SH-SY5Y (cell line): ENCODE measurements at regions not wholly inside any gene's neighbourhood (a gene's known extent, or its start where the extent isn't known, plus 50 kb on each side); places are given as distances from the start of the nearest gene placed in this dataset.

Source experiments
- GATA2 ChIP-seq: IDR thresholded peaks from 2 replicates; pipeline ENCODE4 v1.6.1; 2011; ENCODE audit warnings: mild to moderate bottlenecking, low read depth, low read length
- GATA3 ChIP-seq: IDR thresholded peaks from 2 replicates; pipeline ENCODE4 v1.6.1; 2011; ENCODE audit warnings: low read depth, mild to moderate bottlenecking, low read length, moderate library complexity

- TF ChIP-seq GATA2 = no peak
- TF ChIP-seq GATA3 = no peak
Measured at GRCh38 chr18:68263481-68263880, 451.4 kb downstream of the TMX3 start.
